ELF-1 (cell line): ENCODE measurements at regions not wholly inside any gene's neighbourhood (a gene's known extent, or its start where the extent isn't known, plus 50 kb on each side); places are given as distances from the start of the nearest gene placed in this dataset.
"Not testable (repeated sequence)": the region's sequence is repeated elsewhere in the genome, so short reads cannot be mapped to it uniquely, and the experiment has no call there.

Source experiments
- DNase-seq: peaks from one replicate; pipeline ENCODE4 v3.0.0-alpha.2; 2016; ENCODE audit warnings: low read depth, low spot score

DNA sequence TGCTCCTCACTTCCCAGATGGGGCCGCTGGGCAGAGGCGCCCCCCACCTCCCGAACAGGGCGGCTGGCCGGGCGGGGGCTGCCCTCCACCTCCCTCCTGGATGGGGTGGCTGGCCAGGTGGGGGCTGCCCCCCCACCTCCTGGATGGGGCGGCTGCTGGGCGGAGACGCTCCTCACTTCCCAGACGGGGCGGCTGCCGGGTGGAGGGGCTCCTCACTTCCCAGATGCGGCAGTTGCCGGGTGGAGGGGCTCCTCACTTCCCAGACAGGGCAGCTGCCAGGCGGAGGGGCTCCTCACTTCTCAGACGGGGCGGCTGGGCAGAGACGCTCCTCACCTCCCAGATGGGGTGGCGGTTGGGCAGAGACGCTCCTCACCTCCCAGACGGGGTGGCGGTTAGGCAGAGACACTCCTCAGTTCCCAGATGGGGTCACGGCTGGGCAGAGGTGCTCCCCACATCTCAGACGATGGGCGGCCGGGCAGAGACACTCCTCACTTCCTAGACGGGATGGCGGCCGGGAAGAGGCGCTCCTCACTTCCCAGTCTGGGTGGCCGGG is 428.8 kb downstream of the FGF13 start:
- DNase-seq, result not testable (repeated sequence)

DNA sequence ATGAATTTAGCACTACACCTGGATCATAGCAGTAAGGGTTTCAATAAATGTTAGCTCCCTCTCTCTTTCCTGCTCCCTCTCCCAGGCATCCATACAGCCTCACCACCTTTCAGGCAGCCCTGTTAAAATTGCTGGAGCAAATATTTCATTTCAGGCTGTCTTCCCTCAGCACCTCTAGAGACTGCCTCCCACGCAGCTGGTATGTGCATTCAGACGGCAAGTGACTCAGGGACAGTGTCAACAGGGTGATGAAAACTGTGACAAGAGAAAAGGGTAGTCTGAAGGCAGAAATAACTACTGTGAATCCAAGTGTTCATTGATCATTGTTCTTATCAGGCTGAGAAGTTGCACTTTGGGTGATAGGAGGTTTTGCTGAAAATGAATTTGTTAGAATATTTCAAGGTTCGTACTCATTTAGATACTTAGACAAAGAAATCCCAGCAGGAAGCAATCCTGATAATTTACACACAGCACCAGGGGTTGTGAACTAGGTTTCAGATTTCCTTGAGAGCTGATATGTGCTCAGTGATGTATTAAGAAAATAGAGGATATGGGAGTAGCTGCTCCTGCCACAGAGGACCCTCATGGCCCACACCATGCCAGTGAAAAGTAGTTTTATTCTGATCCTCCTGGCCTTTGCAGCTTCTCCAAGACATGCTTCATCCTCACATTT is 424.2 kb downstream of the FGF13 start:
- DNase-seq, result no peak

DNA sequence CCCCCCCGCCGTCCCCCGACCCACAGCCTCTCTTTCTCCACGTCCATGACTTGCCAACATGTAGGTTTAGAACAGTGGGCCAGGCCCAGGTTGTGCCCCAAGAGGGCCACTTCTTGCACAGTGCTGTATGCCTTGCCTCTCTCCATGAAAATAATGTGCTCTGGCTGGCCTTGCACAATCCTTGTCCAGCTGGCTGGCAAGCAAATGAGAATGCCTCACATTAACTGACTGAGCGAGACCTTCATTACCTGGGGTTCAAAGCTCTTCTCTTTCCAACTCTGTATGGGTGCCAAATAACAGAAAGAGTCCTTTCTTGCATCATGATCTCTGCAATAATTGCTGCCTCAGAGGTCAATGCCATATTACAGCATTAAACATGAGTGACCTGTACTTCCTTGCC is 416.6 kb downstream of the FGF13 start:
- DNase-seq, result no peak

DNA sequence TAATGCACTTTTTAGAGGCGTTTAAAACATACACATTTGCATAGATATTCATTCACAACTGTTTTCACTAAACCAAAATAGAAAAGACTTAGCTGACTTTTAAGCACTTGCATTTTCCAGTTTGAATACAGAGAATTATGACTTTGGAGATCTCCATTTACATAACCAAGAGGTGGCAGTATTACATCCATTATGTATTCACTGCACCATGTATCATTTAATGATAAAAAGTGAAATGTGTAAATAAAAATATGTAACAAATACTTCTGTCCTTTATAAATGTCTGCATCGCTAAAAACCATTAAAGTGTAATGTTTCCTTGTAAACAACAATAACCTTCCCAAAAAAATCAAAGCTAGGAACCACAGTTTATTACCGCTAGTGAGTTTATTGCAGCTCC is 413.2 kb downstream of the FGF13 start:
- DNase-seq, result no peak

DNA sequence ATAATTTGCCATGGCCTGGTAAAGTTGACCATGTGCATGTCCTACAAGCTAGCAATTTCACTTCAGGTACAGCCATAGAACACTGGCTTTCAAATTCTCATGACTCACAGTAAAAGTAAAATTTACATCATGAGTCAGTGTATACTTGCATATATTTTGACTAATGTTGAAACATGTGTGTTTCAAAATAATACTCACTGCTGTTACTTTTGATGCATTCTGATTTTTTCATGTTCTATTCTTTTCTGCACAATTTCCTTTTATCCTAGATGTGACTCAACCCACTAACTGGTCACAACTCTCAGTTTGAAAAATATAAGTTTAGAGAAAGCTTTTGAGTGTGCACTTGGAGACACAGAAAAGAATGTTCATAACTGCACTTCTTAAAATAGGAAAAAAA is 365.7 kb downstream of the FGF13 start:
- DNase-seq, result no peak

DNA sequence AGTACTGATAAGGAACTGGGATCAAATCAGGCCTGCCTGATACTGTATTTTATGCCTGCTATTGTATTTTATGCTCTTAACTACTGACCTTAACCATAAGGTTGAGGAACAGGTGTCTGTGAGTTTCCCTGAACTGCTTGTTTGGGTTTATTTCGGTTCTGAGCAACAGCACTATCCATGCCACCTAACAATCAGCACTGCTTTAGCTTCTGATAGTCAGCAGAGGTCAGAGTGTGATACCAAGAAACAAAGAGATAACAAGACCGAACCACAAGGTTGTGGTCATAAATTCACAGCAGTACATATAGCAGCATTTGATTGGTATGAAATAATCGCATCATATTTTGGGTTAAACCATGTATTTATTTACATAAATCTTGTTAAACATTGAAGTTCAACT is 362.2 kb downstream of the FGF13 start:
- DNase-seq, result no peak

DNA sequence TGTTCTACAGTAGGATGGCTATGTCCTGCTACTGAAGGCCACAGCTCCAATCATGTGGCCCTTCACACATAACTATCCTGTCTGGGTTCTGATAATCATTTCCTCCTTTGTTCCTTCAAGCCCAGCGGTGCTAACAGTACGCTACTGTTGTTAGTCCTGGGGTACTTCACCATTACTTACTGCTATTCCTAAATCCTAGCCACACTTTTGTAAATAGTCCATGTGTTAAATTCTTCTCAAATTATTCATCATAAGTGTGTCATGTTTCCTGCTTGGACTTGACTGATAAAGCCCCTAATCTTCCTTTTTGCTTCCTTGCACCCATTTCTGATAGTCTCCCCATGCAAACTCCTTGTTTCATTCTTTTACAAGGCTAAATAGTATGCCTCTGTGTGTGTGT is 332.6 kb downstream of the FGF13 start:
- DNase-seq, result no peak

DNA sequence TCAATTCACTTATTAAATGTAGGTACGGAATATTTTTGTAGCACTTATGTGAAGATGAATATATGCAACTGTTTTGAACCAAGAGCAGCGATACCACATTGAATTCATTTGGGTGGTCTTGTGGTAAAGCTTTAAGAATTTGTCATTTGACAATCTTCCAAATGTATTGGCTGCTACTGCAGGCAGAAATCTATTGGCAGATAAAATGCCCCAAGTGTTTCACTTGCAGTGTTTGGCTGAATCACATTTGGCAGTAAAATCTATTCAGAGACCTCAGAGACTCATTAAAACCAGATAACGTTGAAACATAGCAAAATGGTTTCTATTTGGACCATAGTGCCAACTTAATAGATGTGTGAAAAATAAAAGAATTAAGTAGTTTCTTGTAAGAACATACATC is 303.4 kb downstream of the FGF13 start:
- no peak for DNase-seq

DNA sequence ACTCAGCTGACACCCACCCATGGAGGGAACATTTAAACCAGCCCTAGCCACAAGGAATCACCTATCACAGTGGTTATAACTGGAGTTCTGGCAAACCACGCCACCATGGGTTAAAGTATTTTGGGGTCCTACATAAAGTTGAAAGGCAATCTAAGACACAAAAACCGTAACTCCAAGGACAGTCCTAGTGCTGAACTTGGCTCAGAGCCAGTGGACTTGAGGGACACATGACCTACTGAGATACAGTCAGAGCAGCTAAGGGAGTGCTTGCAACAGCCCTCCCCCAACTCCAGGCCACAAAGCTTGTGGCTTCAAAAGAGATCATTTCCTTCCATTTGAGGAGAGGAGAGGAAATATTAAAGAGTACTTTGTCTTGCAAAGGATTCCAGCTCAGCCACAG is 300.5 kb downstream of the FGF13 start:
- DNase-seq, result no peak
